H9 (cell line): ENCODE measurements at regions not wholly inside any gene's neighbourhood (a gene's known extent, or its start where the extent isn't known, plus 50 kb on each side); places are given as distances from the start of the nearest gene placed in this dataset.

Source experiments
- DNase-seq: peaks from one replicate; pipeline ENCODE4 v3.0.0-alpha.2; 2017
- H2AFZ ChIP-seq: one replicate; pipeline ENCODE4 v1.6.1; 2013; ENCODE audit warnings: mild to moderate bottlenecking, low read length, control low read depth, moderate library complexity
- H2AK5ac ChIP-seq: 2 replicates; pipeline ENCODE4 v1.6.1; 2013; ENCODE audit warnings: low read length, control low read depth, mixed read lengths; ENCODE audit not compliant: insufficient read length
- H2BK120ac ChIP-seq: one replicate; pipeline ENCODE4 v1.6.1; 2013; ENCODE audit warnings: low read depth, mild to moderate bottlenecking, low read length, control low read depth, inconsistent platforms; ENCODE audit not compliant: poor library complexity, severe bottlenecking
- H2BK12ac ChIP-seq: 2 replicates; pipeline ENCODE4 v1.6.1; 2013; ENCODE audit warnings: low read length, control low read depth, mixed read lengths, low read depth; ENCODE audit not compliant: insufficient read length
- H2BK15ac ChIP-seq: 2 replicates; pipeline ENCODE4 v1.6.1; 2013; ENCODE audit warnings: low read depth, low read length, control low read depth
- H2BK20ac ChIP-seq: one replicate; pipeline ENCODE4 v1.6.1; 2013; ENCODE audit warnings: low read depth, mild to moderate bottlenecking, low read length, control low read depth, inconsistent platforms; ENCODE audit not compliant: poor library complexity, severe bottlenecking
- H2BK5ac ChIP-seq: 2 replicates; pipeline ENCODE4 v1.6.1; 2013; ENCODE audit warnings: low read length, control low read depth, mixed read lengths; ENCODE audit not compliant: insufficient read length
- H3K14ac ChIP-seq: 2 replicates; pipeline ENCODE4 v1.6.1; 2013; ENCODE audit warnings: low read length, control low read depth; ENCODE audit not compliant: insufficient read depth
- H3K18ac ChIP-seq: 2 replicates; pipeline ENCODE4 v1.6.1; 2013; ENCODE audit warnings: low read depth, mild to moderate bottlenecking, mixed read lengths, low read length, control low read depth; ENCODE audit not compliant: insufficient read length
- H3K23ac ChIP-seq: 2 replicates; pipeline ENCODE4 v1.6.1; 2013; ENCODE audit warnings: low read length, control low read depth, mixed read lengths, low read depth; ENCODE audit not compliant: insufficient read length
- H3K23me2 ChIP-seq: 2 replicates; pipeline ENCODE4 v1.6.1; 2013; ENCODE audit warnings: low read depth, mild to moderate bottlenecking, mixed read lengths, low read length, control low read depth; ENCODE audit not compliant: insufficient read length, poor library complexity, severe bottlenecking
- H3K27ac ChIP-seq: 2 replicates; pipeline ENCODE4 v1.5.1; 2013; ENCODE audit warnings: low read length, control low read depth, mixed read lengths, low read depth; ENCODE audit not compliant: insufficient read length
- H3K27me3 ChIP-seq: 2 replicates; pipeline ENCODE4 v1.6.1; 2013; ENCODE audit warnings: low read length, control low read depth, inconsistent platforms; ENCODE audit not compliant: insufficient read depth
- H3K4ac ChIP-seq: 2 replicates; pipeline ENCODE4 v1.6.1; 2013; ENCODE audit warnings: low read depth, mild to moderate bottlenecking, control low read depth, inconsistent platforms, low read length, moderate library complexity
- H3K4me1 ChIP-seq: 2 replicates; pipeline ENCODE4 v1.6.1; 2013; ENCODE audit warnings: low read length, control low read depth, inconsistent platforms; ENCODE audit not compliant: insufficient read depth
- H3K4me2 ChIP-seq: 2 replicates; pipeline ENCODE4 v1.6.1; 2013; ENCODE audit warnings: low read length, control low read depth, mixed read lengths; ENCODE audit not compliant: insufficient read length, insufficient read depth
- H3K56ac ChIP-seq: 2 replicates; pipeline ENCODE4 v1.6.1; 2013; ENCODE audit warnings: low read depth, mild to moderate bottlenecking, mixed read lengths, low read length, control low read depth; ENCODE audit not compliant: insufficient read length
- H3K79me1 ChIP-seq: 2 replicates; pipeline ENCODE4 v1.6.1; 2013; ENCODE audit warnings: low read depth, mild to moderate bottlenecking, moderate library complexity, low read length, control low read depth, inconsistent platforms; ENCODE audit not compliant: insufficient read depth, poor library complexity, severe bottlenecking
- H3K79me2 ChIP-seq: 2 replicates; pipeline ENCODE4 v1.6.1; 2013; ENCODE audit warnings: low read length, control low read depth, inconsistent platforms; ENCODE audit not compliant: insufficient read depth
- H3K9ac ChIP-seq: 2 replicates; pipeline ENCODE4 v1.6.1; 2013; ENCODE audit warnings: low read length, control low read depth, mixed read lengths; ENCODE audit not compliant: insufficient read length; ENCODE audit errors: extremely low read depth
- H3K9me3 ChIP-seq: one replicate; pipeline ENCODE4 v1.6.1; 2013; ENCODE audit warnings: low read depth, low read length, inconsistent platforms; ENCODE audit not compliant: control insufficient read depth
- H3T11ph ChIP-seq: one replicate; pipeline ENCODE4 v1.6.1; 2013; ENCODE audit warnings: mild to moderate bottlenecking, low read length, control low read depth, inconsistent platforms
- H4K20me1 ChIP-seq: one replicate; pipeline ENCODE4 v1.6.1; 2013; ENCODE audit not compliant: control insufficient read depth, insufficient read length, insufficient read depth
- H4K5ac ChIP-seq: 2 replicates; pipeline ENCODE4 v1.6.1; 2013; ENCODE audit warnings: low read depth, mild to moderate bottlenecking, mixed read lengths, low read length, control low read depth; ENCODE audit not compliant: insufficient read length
- H4K8ac ChIP-seq: replicated peaks from 2 replicates; pipeline ENCODE4 v1.6.1; 2013; ENCODE audit warnings: low read length, control low read depth, mixed read lengths, low read depth; ENCODE audit not compliant: insufficient read length
- H4K91ac ChIP-seq: 2 replicates; pipeline ENCODE4 v1.6.1; 2013; ENCODE audit warnings: low read depth, mild to moderate bottlenecking, moderate library complexity, mixed read lengths, low read length, control low read depth; ENCODE audit not compliant: insufficient read length
- H3K27ac Mint-ChIP-seq, 3 experiments: 2 replicates in 2 of 3; 3 replicates in 1 of 3; pipeline ENCODE4 v1.8.0; 2020 to 2021; ENCODE audit warnings: mixed read lengths in 3 of 3, mild to moderate bottlenecking in 1 of 3, moderate library complexity in 1 of 3
- H3K27me3 Mint-ChIP-seq: 2 replicates; pipeline ENCODE4 v1.8.0; 2021; ENCODE audit warnings: low read depth, mild to moderate bottlenecking, moderate library complexity, mixed read lengths
- H3K36me3 Mint-ChIP-seq, 3 experiments: 2 replicates in 2 of 3; 3 replicates in 1 of 3; pipeline ENCODE4 v1.8.0; 2020 to 2021; ENCODE audit warnings: low read depth in 3 of 3, mixed read lengths in 3 of 3; ENCODE audit not compliant: insufficient read depth in 1 of 3
- H3K4me1 Mint-ChIP-seq, 2 experiments: 2 replicates each; pipeline ENCODE4 v1.8.0; 2020; ENCODE audit warnings: mixed read lengths in 2 of 2
- H3K4me3 Mint-ChIP-seq, 2 experiments: 2 replicates in 1 of 2; 3 replicates in 1 of 2; pipeline ENCODE4 v1.8.0; 2020 to 2021; ENCODE audit warnings: mild to moderate bottlenecking in 2 of 2, mixed read lengths in 2 of 2, moderate library complexity in 1 of 2
- H3K9me3 Mint-ChIP-seq, 2 experiments: 2 replicates in 1 of 2; 3 replicates in 1 of 2; pipeline ENCODE4 v1.8.0; 2020; ENCODE audit warnings: mild to moderate bottlenecking in 2 of 2, mixed read lengths in 2 of 2, moderate library complexity in 1 of 2
- WGBS: extraction: QIAGEN DNeasy Blood & Tissue Kit; methylation state at CpG from one replicate; pipeline ENCODE4 v1.1.7; 2013; ENCODE audit warnings: missing lambda C conversion rate, low lambda C conversion rate, mixed read lengths; ENCODE audit not compliant: insufficient read length; ENCODE audit errors: extremely low coverage; 5-methylcytosine and 5-hydroxymethylcytosine counted together
- TF ChIP-seq, protein P1 (sequence below): fragments of 200-600 bp; sonication (generic); conservative IDR thresholded peaks from 3 replicates; pipeline ENCODE4 v1.8.0; 2021; ENCODE audit warnings: antibody characterized with exemption, mild to moderate bottlenecking

DNA sequence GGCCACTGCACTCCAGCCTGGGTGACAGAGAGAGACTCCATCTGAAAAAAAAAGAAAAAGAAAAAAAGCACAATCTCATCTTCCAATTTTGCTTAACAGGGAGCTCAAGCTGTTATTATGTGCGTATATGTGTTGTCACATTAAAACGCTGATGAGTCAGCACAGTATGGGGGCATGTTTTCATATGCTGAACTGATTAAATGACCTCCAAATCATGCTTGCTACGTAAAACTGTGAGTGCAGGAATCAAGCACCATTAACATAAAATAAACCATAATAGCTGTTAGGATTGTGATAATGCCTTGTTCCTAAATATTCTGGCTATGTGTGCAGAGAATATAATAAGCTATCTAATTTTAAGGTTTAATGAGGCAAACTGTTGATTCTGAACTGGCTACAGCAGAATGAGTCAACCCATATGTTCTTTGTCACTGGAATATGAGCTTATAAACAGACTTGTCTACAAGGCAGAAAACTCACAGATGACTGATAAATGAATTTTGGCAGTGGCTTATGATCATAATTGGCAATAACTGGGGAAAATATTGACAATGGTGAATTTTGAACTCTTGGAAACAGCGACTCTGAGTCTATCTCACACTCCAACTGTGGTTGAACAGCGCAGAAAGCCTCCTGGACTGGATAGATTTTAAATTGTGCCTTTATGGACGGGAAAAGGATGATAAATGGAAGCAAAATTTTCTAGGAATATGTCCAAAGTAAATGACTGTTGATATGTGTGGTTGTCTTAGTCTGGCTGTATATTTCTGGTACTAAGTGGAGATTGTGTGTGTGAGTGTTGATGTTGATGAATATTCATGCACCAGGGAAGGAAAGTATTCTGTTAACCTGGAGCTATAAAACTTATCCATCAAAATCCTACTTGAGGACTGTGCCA lies 75.5 kb downstream of the VCAM1 start:
- Histone ChIP-seq H2BK120ac (no peak overlapping the region), H2BK5ac (no peak overlapping the region), H3K4ac (no peak overlapping the region), H3K18ac (no peak overlapping the region), H2AFZ (no peak overlapping the region), H3K27me3 (no peaks in the 10 kb centered on the region), H3K9me3 (no peaks in the 10 kb centered on the region), H3K4me2 (no peak overlapping the region), H2AK5ac (no peak overlapping the region), H3K23me2 (no peaks in the 10 kb centered on the region), H4K91ac (no peak overlapping the region), H3K56ac (no peak overlapping the region), H3K14ac (no peak overlapping the region), H3K79me1 (no peaks in the 10 kb centered on the region), H2BK20ac (no peak overlapping the region), H3K79me2 (no peaks in the 10 kb centered on the region), H2BK12ac (no peak overlapping the region), H3K27ac (no peak overlapping the region), H3T11ph (no peak overlapping the region), H3K23ac (no peak overlapping the region), H4K8ac (no peak overlapping the region), H3K9ac (no peak overlapping the region), H4K20me1 (no peaks in the 10 kb centered on the region), H2BK15ac (no peak overlapping the region), H3K4me1 (no peaks in the 10 kb centered on the region), H4K5ac (no peak overlapping the region)
- WGBS = no CpG with 5 or more reads among the region's 6 CpGs
- Mint-ChIP-seq H3K9me3 (no peaks in the 10 kb centered on the region), H3K36me3 (no peaks in the 10 kb centered on the region), H3K27ac (no peak overlapping the region), H3K4me1 (peaks cover 22% of the 10 kb centered on the region in 2 experiments), H3K27me3 (no peaks in the 10 kb centered on the region), H3K4me3 (no peak overlapping the region; a peak in 1 of 5 replicates)
- DNase-seq = no peak
- TF ChIP-seq, protein P1, sequence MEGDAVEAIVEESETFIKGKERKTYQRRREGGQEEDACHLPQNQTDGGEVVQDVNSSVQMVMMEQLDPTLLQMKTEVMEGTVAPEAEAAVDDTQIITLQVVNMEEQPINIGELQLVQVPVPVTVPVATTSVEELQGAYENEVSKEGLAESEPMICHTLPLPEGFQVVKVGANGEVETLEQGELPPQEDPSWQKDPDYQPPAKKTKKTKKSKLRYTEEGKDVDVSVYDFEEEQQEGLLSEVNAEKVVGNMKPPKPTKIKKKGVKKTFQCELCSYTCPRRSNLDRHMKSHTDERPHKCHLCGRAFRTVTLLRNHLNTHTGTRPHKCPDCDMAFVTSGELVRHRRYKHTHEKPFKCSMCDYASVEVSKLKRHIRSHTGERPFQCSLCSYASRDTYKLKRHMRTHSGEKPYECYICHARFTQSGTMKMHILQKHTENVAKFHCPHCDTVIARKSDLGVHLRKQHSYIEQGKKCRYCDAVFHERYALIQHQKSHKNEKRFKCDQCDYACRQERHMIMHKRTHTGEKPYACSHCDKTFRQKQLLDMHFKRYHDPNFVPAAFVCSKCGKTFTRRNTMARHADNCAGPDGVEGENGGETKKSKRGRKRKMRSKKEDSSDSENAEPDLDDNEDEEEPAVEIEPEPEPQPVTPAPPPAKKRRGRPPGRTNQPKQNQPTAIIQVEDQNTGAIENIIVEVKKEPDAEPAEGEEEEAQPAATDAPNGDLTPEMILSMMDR = no peak
